ENCODE measurements at regions not wholly inside any gene's neighbourhood (a gene's known extent, or its start where the extent isn't known, plus 50 kb on each side); places are given as distances from the start of the nearest gene placed in this dataset.
"Not testable (repeated sequence)": the region's sequence is repeated elsewhere in the genome, so short reads cannot be mapped to it uniquely, and the experiment has no call there.

DNA sequence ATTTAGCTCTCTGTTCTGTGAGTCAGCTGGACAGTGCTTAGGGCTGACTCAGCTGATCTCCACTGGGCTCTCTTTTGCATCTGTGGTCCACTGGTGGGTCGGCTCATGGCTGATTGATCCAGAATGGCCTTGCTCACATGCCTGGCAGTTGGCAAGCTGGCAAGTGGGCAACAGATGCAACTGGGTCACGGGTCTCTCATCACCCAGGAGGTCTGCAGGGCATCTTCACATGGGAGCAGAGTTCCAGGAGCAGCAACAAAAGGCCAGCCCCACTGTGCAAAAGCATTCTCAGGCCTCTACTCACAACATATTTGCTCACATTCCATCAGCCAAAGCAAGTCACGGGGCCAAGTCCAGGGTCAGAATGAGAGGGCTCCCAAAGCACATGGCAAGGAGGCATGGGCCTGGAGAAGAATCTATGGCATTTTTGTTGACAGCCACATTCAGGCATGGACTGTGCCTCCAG is 98.8 kb downstream of the OAT start:
- Histone ChIP-seq H3K9me3 (ENCODE audit: control insufficient read depth, low read depth, low read length) (no peaks in the 10 kb centered on the region), H3K27ac (ENCODE audit: control insufficient read depth, insufficient read depth, low read length) (no peak overlapping the region), H3K4me1 (ENCODE audit: control insufficient read depth, extremely low read depth, insufficient read depth, low read length) (no peaks in the 10 kb centered on the region), H3K27me3 (ENCODE audit: control insufficient read depth, extremely low read depth, insufficient read depth, low read length) (no peaks in the 10 kb centered on the region), H3K9me1 (ENCODE audit: control insufficient read depth, extremely low read depth, insufficient read depth, low read length) (no peaks in the 10 kb centered on the region), H4K20me1 (ENCODE audit: control insufficient read depth, extremely low read depth, insufficient read depth, low read length) (no peaks in the 10 kb centered on the region), H2AFZ (ENCODE audit: control insufficient read depth, low read length) (no peak overlapping the region), H3K9ac (ENCODE audit: control insufficient read depth, extremely low read depth, insufficient read depth, low read length) (no peak overlapping the region), H3K4me3 (ENCODE audit: control insufficient read depth in 2 of 3, extremely low read depth in 1 of 3, insufficient read depth in 2 of 3, low read depth in 1 of 3, low read length in 3 of 3) (no peak overlapping the region), H3K4me2 (ENCODE audit: control insufficient read depth, extremely low read depth, insufficient read depth, low read depth, low read length) (no peak overlapping the region), H3K36me3 (ENCODE audit: control insufficient read depth in 2 of 2, extremely low read depth in 1 of 2, insufficient read depth in 2 of 2, low read length in 2 of 2) (no peaks in the 10 kb centered on the region), H3K79me2 (ENCODE audit: control insufficient read depth, insufficient read depth, low read length) (no peaks in the 10 kb centered on the region)
- FAIRE-seq (no peak), DNase-seq (ENCODE audit: low read depth, low spot score) (no peak)
- dilution Hi-C loops (cut with MboI; ENCODE audit: extremely low pct_ligation_motif_present, low sequenced_read_pairs) = no loop called here
- TF ChIP-seq, protein P1, sequence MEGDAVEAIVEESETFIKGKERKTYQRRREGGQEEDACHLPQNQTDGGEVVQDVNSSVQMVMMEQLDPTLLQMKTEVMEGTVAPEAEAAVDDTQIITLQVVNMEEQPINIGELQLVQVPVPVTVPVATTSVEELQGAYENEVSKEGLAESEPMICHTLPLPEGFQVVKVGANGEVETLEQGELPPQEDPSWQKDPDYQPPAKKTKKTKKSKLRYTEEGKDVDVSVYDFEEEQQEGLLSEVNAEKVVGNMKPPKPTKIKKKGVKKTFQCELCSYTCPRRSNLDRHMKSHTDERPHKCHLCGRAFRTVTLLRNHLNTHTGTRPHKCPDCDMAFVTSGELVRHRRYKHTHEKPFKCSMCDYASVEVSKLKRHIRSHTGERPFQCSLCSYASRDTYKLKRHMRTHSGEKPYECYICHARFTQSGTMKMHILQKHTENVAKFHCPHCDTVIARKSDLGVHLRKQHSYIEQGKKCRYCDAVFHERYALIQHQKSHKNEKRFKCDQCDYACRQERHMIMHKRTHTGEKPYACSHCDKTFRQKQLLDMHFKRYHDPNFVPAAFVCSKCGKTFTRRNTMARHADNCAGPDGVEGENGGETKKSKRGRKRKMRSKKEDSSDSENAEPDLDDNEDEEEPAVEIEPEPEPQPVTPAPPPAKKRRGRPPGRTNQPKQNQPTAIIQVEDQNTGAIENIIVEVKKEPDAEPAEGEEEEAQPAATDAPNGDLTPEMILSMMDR (optimal IDR thresholded peaks at IDR 0.05 in 1 of 3, IDR thresholded peaks at IDR 0.05 in 1 of 3, conservative IDR thresholded peaks at IDR 0.05 in 1 of 3; ENCODE audit: extremely low read depth in 1 of 3, insufficient read depth in 2 of 3, low read length in 3 of 3) = no peak
- no peak for TF ChIP-seq EZH2 (IDR thresholded peaks at IDR 0.05; ENCODE audit: low read length)

DNA sequence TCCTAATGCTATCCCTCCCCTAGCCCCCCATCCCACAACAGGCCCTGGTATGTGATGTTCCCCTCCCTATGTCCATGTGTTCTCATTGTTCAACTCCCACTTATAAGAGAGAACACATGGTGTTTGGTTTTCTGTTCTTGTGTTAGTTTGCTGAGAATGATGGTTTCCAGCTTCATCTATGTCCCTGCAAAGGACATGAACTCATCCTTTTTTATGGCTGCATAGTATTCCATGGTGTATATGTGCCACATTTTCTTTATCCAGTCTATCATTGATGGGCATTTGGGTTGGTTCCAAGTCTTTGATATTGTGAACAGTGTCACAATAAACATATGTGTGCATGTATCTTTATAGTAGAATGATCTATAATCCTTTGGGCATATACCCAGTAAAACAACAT is 99.2 kb downstream of the OAT start:
- FAIRE-seq; dilution Hi-C loops (cut with MboI; ENCODE audit: extremely low pct_ligation_motif_present, low sequenced_read_pairs); H3K4me2 ChIP-seq (ENCODE audit: control insufficient read depth, extremely low read depth, insufficient read depth, low read depth, low read length); DNase-seq (ENCODE audit: low read depth, low spot score); H3K36me3 ChIP-seq (ENCODE audit: control insufficient read depth in 2 of 2, extremely low read depth in 1 of 2, insufficient read depth in 2 of 2, low read length in 2 of 2); H4K20me1 ChIP-seq (ENCODE audit: control insufficient read depth, extremely low read depth, insufficient read depth, low read length); H3K9me1 ChIP-seq (ENCODE audit: control insufficient read depth, extremely low read depth, insufficient read depth, low read length); H3K27me3 ChIP-seq (ENCODE audit: control insufficient read depth, extremely low read depth, insufficient read depth, low read length); H2AFZ ChIP-seq (ENCODE audit: control insufficient read depth, low read length); H3K9me3 ChIP-seq (ENCODE audit: control insufficient read depth, low read depth, low read length); H3K27ac ChIP-seq (ENCODE audit: control insufficient read depth, insufficient read depth, low read length); H3K4me3 ChIP-seq (ENCODE audit: control insufficient read depth in 2 of 3, extremely low read depth in 1 of 3, insufficient read depth in 2 of 3, low read depth in 1 of 3, low read length in 3 of 3); H3K9ac ChIP-seq (ENCODE audit: control insufficient read depth, extremely low read depth, insufficient read depth, low read length); H3K4me1 ChIP-seq (ENCODE audit: control insufficient read depth, extremely low read depth, insufficient read depth, low read length); H3K79me2 ChIP-seq (ENCODE audit: control insufficient read depth, insufficient read depth, low read length): not testable (repeated sequence)

DNA sequence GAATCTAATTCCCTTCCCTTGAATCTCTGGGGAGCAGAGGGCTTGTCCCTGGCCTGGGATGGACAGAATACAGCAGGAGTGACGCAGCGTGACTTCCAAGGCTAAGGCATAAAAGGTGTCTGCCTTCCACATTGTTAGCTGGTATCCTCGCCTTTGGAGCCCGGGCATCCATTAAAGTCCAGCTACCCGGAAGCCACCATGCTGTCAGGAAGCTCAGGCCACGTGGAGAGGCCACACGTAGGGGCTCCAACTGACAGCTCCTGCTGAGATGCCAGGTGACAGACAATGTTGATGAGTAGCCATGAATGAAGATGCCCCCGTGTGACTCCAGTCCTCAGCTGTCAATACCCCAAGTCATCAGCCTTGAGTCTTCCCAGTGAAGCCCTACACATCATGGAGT is 99.9 kb downstream of the OAT start:
- no peak overlapping the region for H3K4me3 ChIP-seq (ENCODE audit: control insufficient read depth in 2 of 3, extremely low read depth in 1 of 3, insufficient read depth in 2 of 3, low read depth in 1 of 3, low read length in 3 of 3)
- no peak overlapping the region for H3K4me2 ChIP-seq (ENCODE audit: control insufficient read depth, extremely low read depth, insufficient read depth, low read depth, low read length)
- H3K79me2 ChIP-seq (ENCODE audit: control insufficient read depth, insufficient read depth, low read length) = no peaks in the 10 kb centered on the region
- no peak overlapping the region for H3K27ac ChIP-seq (ENCODE audit: control insufficient read depth, insufficient read depth, low read length)
- DNase-seq (ENCODE audit: low read depth, low spot score) (no peak), FAIRE-seq (no peak)
- H3K36me3 ChIP-seq (ENCODE audit: control insufficient read depth in 2 of 2, extremely low read depth in 1 of 2, insufficient read depth in 2 of 2, low read length in 2 of 2) = no peaks in the 10 kb centered on the region
- H3K4me1 ChIP-seq (ENCODE audit: control insufficient read depth, extremely low read depth, insufficient read depth, low read length) = no peaks in the 10 kb centered on the region
- H4K20me1 ChIP-seq (ENCODE audit: control insufficient read depth, extremely low read depth, insufficient read depth, low read length) = no peaks in the 10 kb centered on the region
- no peaks in the 10 kb centered on the region for H3K27me3 ChIP-seq (ENCODE audit: control insufficient read depth, extremely low read depth, insufficient read depth, low read length)
- no peak for TF ChIP-seq EZH2 (IDR thresholded peaks at IDR 0.05; ENCODE audit: low read length)
- TF ChIP-seq, protein P1 (optimal IDR thresholded peaks at IDR 0.05 in 1 of 3, IDR thresholded peaks at IDR 0.05 in 1 of 3, conservative IDR thresholded peaks at IDR 0.05 in 1 of 3; ENCODE audit: extremely low read depth in 1 of 3, insufficient read depth in 2 of 3, low read length in 3 of 3) = no peak
- dilution Hi-C loops (cut with MboI; ENCODE audit: extremely low pct_ligation_motif_present, low sequenced_read_pairs) = no loop called here
- H3K9me1 ChIP-seq (ENCODE audit: control insufficient read depth, extremely low read depth, insufficient read depth, low read length) = no peaks in the 10 kb centered on the region
- H2AFZ ChIP-seq (ENCODE audit: control insufficient read depth, low read length) = no peak overlapping the region
- H3K9me3 ChIP-seq (ENCODE audit: control insufficient read depth, low read depth, low read length) = no peaks in the 10 kb centered on the region
- no peak overlapping the region for H3K9ac ChIP-seq (ENCODE audit: control insufficient read depth, extremely low read depth, insufficient read depth, low read length)
